Parathyroid adenoma (tissue), 2 donors: ENCODE measurements at regions not wholly inside any gene's neighbourhood (a gene's known extent, or its start where the extent isn't known, plus 50 kb on each side); places are given as distances from the start of the nearest gene placed in this dataset.

Experiments used
- H2AFZ ChIP-seq: fragments of 300-600 bp; sonication (generic); one replicate; pipeline ENCODE4 v1.7.0; 2017; ENCODE audit warnings: antibody characterized with exemption, mild to moderate bottlenecking
- H3K27ac ChIP-seq: fragments of 300-600 bp; sonication (generic); one replicate; pipeline ENCODE4 v1.7.0; 2017
- H3K27me3 ChIP-seq: fragments of 300-600 bp; sonication (generic); one replicate; pipeline ENCODE4 v1.7.0; 2017; ENCODE audit warnings: low read length; ENCODE audit not compliant: control insufficient read depth, insufficient read depth
- H3K36me3 ChIP-seq: fragments of 300-600 bp; sonication (generic); one replicate; pipeline ENCODE4 v1.7.0; 2017; ENCODE audit warnings: low read length; ENCODE audit not compliant: control insufficient read depth, insufficient read depth
- H3K4me1 ChIP-seq: fragments of 300-600 bp; sonication (generic); one replicate; pipeline ENCODE4 v1.7.0; 2017; ENCODE audit warnings: control low read depth
- H3K4me2 ChIP-seq: fragments of 300-600 bp; sonication (generic); one replicate; pipeline ENCODE4 v1.7.0; 2017; ENCODE audit warnings: low read length
- H3K4me3 ChIP-seq: fragments of 300-600 bp; sonication (generic); one replicate; pipeline ENCODE4 v1.7.0; 2017; ENCODE audit warnings: low read depth, low read length
- H3K79me2 ChIP-seq: fragments of 300-600 bp; sonication (generic); one replicate; pipeline ENCODE4 v1.7.0; 2017; ENCODE audit warnings: control low read depth
- H3K9ac ChIP-seq: fragments of 300-600 bp; sonication (generic); one replicate; pipeline ENCODE4 v1.7.0; 2017; ENCODE audit warnings: mild to moderate bottlenecking
- H3K9me3 ChIP-seq: fragments of 300-600 bp; sonication (generic); one replicate; pipeline ENCODE4 v1.7.0; 2017; ENCODE audit warnings: low read length; ENCODE audit not compliant: control insufficient read depth
- CTCF ChIP-seq: fragments of 300-600 bp; sonication (generic); IDR thresholded peaks from one replicate; pipeline ENCODE4 v1.7.0; 2017; ENCODE audit warnings: antibody characterized with exemption, mild to moderate bottlenecking
- donor health status: primary hyperparathyroidism.

GRCh38 chr4:77344784-77345183 is 187.8 kb downstream of the CCNG2 start:
- Histone ChIP-seq H3K4me2 (no peak overlapping the region), H3K9ac (no peak overlapping the region), H3K27me3 (no peaks in the 10 kb centered on the region), H2AFZ (no peak overlapping the region), H3K9me3 (no peaks in the 10 kb centered on the region), H3K79me2 (no peaks in the 10 kb centered on the region), H3K27ac (no peak overlapping the region), H3K36me3 (no peaks in the 10 kb centered on the region), H3K4me1 (no peaks in the 10 kb centered on the region), H3K4me3 (no peak overlapping the region)
- TF ChIP-seq CTCF, result no peak

DNA sequence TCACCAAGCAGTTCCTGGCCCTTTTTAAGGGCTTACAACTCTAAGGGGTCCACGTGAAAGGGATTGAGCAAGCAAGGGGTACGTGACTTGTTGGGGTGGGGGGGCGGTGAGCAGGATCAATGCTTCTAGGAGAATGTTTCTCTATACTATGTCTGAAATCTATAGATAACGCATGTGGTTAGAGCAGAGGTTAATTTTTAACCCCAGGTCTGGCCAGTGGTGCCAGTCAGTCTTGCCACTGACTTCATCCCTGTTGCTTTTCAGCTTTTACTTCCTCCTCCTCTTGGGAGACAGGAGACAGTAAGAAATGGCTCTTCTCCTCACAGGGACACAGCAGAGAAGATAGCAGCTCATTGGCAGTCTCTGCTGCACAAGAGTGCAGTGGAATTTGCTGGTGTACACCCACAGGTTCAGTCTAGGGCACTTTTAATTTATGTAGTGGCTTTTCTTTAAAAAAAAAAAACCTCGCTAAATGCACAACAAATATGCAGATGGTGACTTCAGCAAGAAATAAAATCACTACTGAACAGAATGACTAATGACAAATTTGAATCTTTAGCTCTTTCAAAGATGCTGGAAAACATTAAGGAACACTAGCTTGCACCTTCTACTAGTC is 190.5 kb downstream of the CCNG2 start:
- H3K27ac ChIP-seq, result no peak overlapping the region
- no peaks in the 10 kb centered on the region for H3K36me3 ChIP-seq
- H3K9me3 ChIP-seq, result no peaks in the 10 kb centered on the region
- H3K9ac ChIP-seq, result no peak overlapping the region
- no peak for TF ChIP-seq CTCF
- H3K4me1 ChIP-seq, result no peaks in the 10 kb centered on the region
- no peak overlapping the region for H3K4me3 ChIP-seq
- H3K27me3 ChIP-seq, result no peaks in the 10 kb centered on the region
- H3K4me2 ChIP-seq, result no peak overlapping the region
- no peaks in the 10 kb centered on the region for H3K79me2 ChIP-seq
- no peak overlapping the region for H2AFZ ChIP-seq

DNA sequence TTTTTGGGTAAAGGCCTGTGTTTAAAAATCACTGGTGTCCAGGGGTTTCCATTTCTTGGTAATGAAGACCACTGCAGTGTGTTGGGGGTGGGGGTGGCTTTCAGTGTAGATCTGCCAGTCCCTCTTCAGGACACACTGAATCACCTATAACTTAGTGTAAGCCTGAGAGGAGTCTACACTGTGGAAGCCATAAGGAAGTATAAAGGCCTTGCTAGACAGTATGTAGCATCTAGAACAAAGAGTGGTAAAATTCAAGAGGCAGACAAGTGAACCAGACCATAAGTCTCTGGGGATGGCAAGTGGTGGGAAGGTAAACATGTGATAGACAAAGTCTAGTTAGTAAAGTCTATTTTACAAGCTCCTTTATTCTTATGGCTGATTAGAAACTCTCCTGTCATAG is 191.8 kb downstream of the CCNG2 start:
- H3K9me3 ChIP-seq, result no peaks in the 10 kb centered on the region
- H3K4me2 ChIP-seq, result no peak overlapping the region
- no peak overlapping the region for H2AFZ ChIP-seq
- no peak for TF ChIP-seq CTCF
- no peak overlapping the region for H3K4me3 ChIP-seq
- H3K27ac ChIP-seq, result no peak overlapping the region
- H3K27me3 ChIP-seq, result no peaks in the 10 kb centered on the region
- no peaks in the 10 kb centered on the region for H3K79me2 ChIP-seq
- no peaks in the 10 kb centered on the region for H3K36me3 ChIP-seq
- no peaks in the 10 kb centered on the region for H3K4me1 ChIP-seq
- H3K9ac ChIP-seq, result no peak overlapping the region

DNA sequence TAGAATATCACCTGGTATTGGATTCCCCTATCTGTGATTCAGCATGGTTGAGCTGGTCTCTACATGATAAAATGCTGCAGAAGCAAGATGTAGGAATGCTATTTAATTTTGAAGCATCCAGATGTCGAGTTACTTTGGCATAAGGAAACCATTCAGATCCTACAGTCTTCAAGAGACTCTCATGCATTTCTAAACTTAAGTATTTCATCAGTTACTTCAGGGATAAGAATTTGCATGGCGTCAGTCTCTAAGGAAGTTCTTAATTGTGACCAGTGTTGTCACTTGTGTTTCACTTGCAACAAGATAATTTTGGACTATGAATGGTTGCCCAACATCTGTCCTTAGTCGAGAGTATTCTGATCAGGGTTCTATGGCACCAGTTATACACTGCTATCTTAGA is 192.4 kb downstream of the CCNG2 start:
- Histone ChIP-seq H3K79me2 (no peaks in the 10 kb centered on the region), H3K4me1 (no peaks in the 10 kb centered on the region)
- no peak for TF ChIP-seq CTCF

GRCh38 chr4:77349796-77350195 is 192.8 kb downstream of the CCNG2 start:
- Histone ChIP-seq H2AFZ (no peak overlapping the region), H3K4me3 (no peak overlapping the region), H3K9ac (no peak overlapping the region), H3K36me3 (no peaks in the 10 kb centered on the region), H3K27ac (no peak overlapping the region), H3K27me3 (no peaks in the 10 kb centered on the region), H3K79me2 (no peaks in the 10 kb centered on the region), H3K4me2 (no peak overlapping the region), H3K4me1 (no peaks in the 10 kb centered on the region), H3K9me3 (no peaks in the 10 kb centered on the region)
- TF ChIP-seq CTCF, result no peak

More for the DNA sequence above, 192.4 kb downstream of the CCNG2 start:
- Histone ChIP-seq H3K9me3 (no peaks in the 10 kb centered on the region), H3K27me3 (no peaks in the 10 kb centered on the region), H3K36me3 (no peaks in the 10 kb centered on the region), H3K27ac (no peak overlapping the region), H3K4me3 (no peak overlapping the region), H3K9ac (no peak overlapping the region), H2AFZ (no peak overlapping the region), H3K4me2 (no peak overlapping the region)
